ENCODE measurements at regions not wholly inside any gene's neighbourhood (a gene's known extent, or its start where the extent isn't known, plus 50 kb on each side); places are given as distances from the start of the nearest gene placed in this dataset.

- Histone ChIP-seq H3K36me3 (ENCODE audit: control insufficient read depth in 2 of 2, insufficient read depth in 1 of 2, low read length in 2 of 2) (no peaks in the 10 kb centered on the region), H3K4me3 (ENCODE audit: low read depth, low read length) (no peak overlapping the region), H3K4me1 (ENCODE audit: control insufficient read depth, insufficient read depth, low read length) (no peaks in the 10 kb centered on the region), H3K9me3 (ENCODE audit: control insufficient read depth, insufficient read depth, low read depth, low read length) (no peaks in the 10 kb centered on the region), H3K27ac (ENCODE audit: extremely low read depth, low read depth, low read length) (no peak overlapping the region)
- TF ChIP-seq ZNF169 (tag by site-specific recombination; IDR thresholded peaks at IDR 0.05): no peak
- no peak for TF ChIP-seq ZNF639 (tag by site-specific recombination; IDR thresholded peaks at IDR 0.05)
- TF ChIP-seq, protein P1, sequence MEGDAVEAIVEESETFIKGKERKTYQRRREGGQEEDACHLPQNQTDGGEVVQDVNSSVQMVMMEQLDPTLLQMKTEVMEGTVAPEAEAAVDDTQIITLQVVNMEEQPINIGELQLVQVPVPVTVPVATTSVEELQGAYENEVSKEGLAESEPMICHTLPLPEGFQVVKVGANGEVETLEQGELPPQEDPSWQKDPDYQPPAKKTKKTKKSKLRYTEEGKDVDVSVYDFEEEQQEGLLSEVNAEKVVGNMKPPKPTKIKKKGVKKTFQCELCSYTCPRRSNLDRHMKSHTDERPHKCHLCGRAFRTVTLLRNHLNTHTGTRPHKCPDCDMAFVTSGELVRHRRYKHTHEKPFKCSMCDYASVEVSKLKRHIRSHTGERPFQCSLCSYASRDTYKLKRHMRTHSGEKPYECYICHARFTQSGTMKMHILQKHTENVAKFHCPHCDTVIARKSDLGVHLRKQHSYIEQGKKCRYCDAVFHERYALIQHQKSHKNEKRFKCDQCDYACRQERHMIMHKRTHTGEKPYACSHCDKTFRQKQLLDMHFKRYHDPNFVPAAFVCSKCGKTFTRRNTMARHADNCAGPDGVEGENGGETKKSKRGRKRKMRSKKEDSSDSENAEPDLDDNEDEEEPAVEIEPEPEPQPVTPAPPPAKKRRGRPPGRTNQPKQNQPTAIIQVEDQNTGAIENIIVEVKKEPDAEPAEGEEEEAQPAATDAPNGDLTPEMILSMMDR (tag by site-specific recombination; IDR thresholded peaks at IDR 0.05): no peak
- no peak for TF ChIP-seq ZFP41 (tag by site-specific recombination; IDR thresholded peaks at IDR 0.05; ENCODE audit: borderline replicate concordance)
- no peak for TF ChIP-seq ZNF19 (tag by site-specific recombination; IDR thresholded peaks at IDR 0.05; ENCODE audit: low read depth)
- no peak for TF ChIP-seq ZBTB10 (tag by site-specific recombination; IDR thresholded peaks at IDR 0.05)
- TF ChIP-seq SCRT1 (tag by site-specific recombination; IDR thresholded peaks at IDR 0.05; ENCODE audit: borderline replicate concordance): no peak
- TF ChIP-seq GLIS2 (tag by site-specific recombination; IDR thresholded peaks at IDR 0.05): no peak
- TF ChIP-seq ZNF544 (tag by site-specific recombination; IDR thresholded peaks at IDR 0.05): no peak
- TF ChIP-seq ZBTB11 (tag by site-specific recombination; conservative IDR thresholded peaks at IDR 0.05; ENCODE audit: low read depth): no peak
- TF ChIP-seq ZNF121 (tag by site-specific recombination; IDR thresholded peaks at IDR 0.05): no peak
- no peak for TF ChIP-seq ZNF776 (tag by site-specific recombination; IDR thresholded peaks at IDR 0.05; ENCODE audit: borderline replicate concordance)
- TF ChIP-seq ZNF596 (tag by site-specific recombination; IDR thresholded peaks at IDR 0.05): no peak
- TF ChIP-seq ZNF558 (tag by site-specific recombination; IDR thresholded peaks at IDR 0.05): no peak
- TF ChIP-seq KLF1 (tag by site-specific recombination; IDR thresholded peaks at IDR 0.05): no peak
- TF ChIP-seq ZBTB21 (tag by site-specific recombination; IDR thresholded peaks at IDR 0.05): no peak
- TF ChIP-seq ZNF555 (tag by site-specific recombination; conservative IDR thresholded peaks at IDR 0.05): no peak
- TF ChIP-seq ZNF548 (tag by site-specific recombination; IDR thresholded peaks at IDR 0.05): no peak
- TF ChIP-seq ZNF521 (tag by site-specific recombination; IDR thresholded peaks at IDR 0.05): no peak
- no peak for TF ChIP-seq ZNF223 (tag by site-specific recombination; IDR thresholded peaks at IDR 0.05)
- ChIA-PET POLR2A (no interaction called here), CTCF (no interaction called here)
These were observed 151.3 kb upstream of the HSF2 start for GRCh38 chr6:122248001-122248669.
